Vagina (tissue), 2 donors: ENCODE measurements at regions not wholly inside any gene's neighbourhood (a gene's known extent, or its start where the extent isn't known, plus 50 kb on each side); places are given as distances from the start of the nearest gene placed in this dataset.

Experiments used
- DNase-seq, 2 donors: peaks; one replicate each; pipeline ENCODE4 v3.0.0-alpha.2; 2017; ENCODE audit errors: extremely low spot score in 2 of 2
- H3K27ac ChIP-seq: fragments of 200-600 bp; sonication (generic); one replicate; pipeline ENCODE4 v1.5.1; 2019
- H3K27me3 ChIP-seq: fragments of 200-600 bp; sonication (generic); one replicate; pipeline ENCODE4 v1.5.1; 2019
- H3K36me3 ChIP-seq, 2 donors: fragments of 200-600 bp; sonication (generic); one replicate each; pipeline ENCODE4 v1.5.1; 2017 to 2019
- H3K4me1 ChIP-seq: fragments of 200-600 bp; sonication (generic); one replicate; pipeline ENCODE4 v1.5.1; 2019
- H3K4me3 ChIP-seq, 2 donors: fragments of 200-600 bp; sonication (generic); 1 replicate in 1 of 2; 2 replicates in 1 of 2; pipeline ENCODE4 v1.5.1; 2016 to 2019
- H3K9me3 ChIP-seq: fragments of 200-600 bp; sonication (generic); one replicate; pipeline ENCODE4 v1.5.1; 2019
- POLR2A ChIP-seq, 2 donors: fragments of 450-650 bp; IDR thresholded peaks; one replicate each; pipeline ENCODE4 v1.6.1; 2017; ENCODE audit warnings: antibody characterized with exemption in 2 of 2, mild to moderate bottlenecking in 2 of 2, moderate library complexity in 2 of 2
- POLR2AphosphoS5 ChIP-seq, 2 donors: sonication (generic); formaldehyde crosslinking; IDR thresholded peaks; one replicate each; pipeline ENCODE4 v1.9.0; 2017; ENCODE audit warnings: antibody characterized with exemption in 2 of 2, mild to moderate bottlenecking in 2 of 2, low read depth in 1 of 2; ENCODE audit not compliant: insufficient read depth in 1 of 2
- intact Hi-C: fragments of 100-400 bp; cut with DNase I; formaldehyde crosslinking; loops from one replicate; pipeline ENCODE4 v1.15.1; 2023
- TF ChIP-seq, protein P1 (sequence below), 3 experiments: fragments of 450-650 bp in 2 of 3; fragments of 200-600 bp in 1 of 3; sonication (generic) in 1 of 3; IDR thresholded peaks; one replicate each; pipeline ENCODE4 v1.5.1; 2017 to 2019; ENCODE audit warnings: antibody characterized with exemption in 3 of 3, mild to moderate bottlenecking in 2 of 3, moderate library complexity in 2 of 3

DNA sequence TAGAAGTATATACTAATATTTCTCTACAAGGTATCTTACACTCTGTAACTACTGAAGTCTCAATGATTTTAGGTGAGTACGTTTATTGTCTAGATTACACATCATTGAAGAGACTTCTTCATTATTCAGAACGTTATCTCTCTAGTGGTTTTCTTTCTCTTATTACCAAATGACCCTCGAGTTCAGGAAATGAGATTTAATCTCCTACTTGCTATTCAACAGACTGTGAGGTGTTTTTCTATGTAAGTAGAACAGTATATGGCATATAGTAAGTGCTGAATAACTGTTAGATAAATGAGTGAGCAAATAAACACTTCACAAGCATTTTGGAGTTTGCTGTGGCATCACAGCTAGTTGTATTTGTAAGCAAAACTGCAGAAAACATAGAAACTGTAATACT lies 947.2 kb upstream of the SLC39A10 start:
- H3K9me3 ChIP-seq: no peaks in the 10 kb centered on the region
- no peak overlapping the region for H3K27ac ChIP-seq
- no peaks in the 10 kb centered on the region for H3K4me1 ChIP-seq
- intact Hi-C loops: no loop called here
- H3K27me3 ChIP-seq: no peaks in the 10 kb centered on the region
- no peak overlapping the region for H3K4me3 ChIP-seq
- no peak for DNase-seq
- TF ChIP-seq POLR2AphosphoS5 (IDR thresholded peaks at IDR 0.05; ENCODE audit: insufficient read depth in 1 of 2, low read depth in 1 of 2): no peak
- no peaks in the 10 kb centered on the region for H3K36me3 ChIP-seq

DNA sequence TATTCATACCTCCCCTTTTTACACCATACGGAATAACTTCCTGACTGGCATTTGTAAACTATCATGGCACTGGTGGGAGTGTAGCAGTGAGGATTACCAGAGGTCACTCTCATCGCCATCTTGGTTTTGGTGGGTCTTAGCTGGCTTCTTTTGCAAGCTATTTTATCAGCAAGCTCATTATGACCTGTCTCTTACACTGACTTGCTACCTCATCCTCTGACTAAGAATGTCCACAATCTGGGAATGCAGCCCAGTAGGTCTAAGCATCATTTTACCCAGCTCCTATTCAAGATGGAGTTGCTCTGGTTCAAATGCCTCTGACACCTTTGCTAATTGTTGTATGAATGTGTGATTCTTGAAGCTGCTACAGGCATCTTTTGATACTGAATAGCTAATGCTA lies 950.8 kb upstream of the SLC39A10 start:
- no peaks in the 10 kb centered on the region for H3K36me3 ChIP-seq
- no peaks in the 10 kb centered on the region for H3K4me1 ChIP-seq
- no peak overlapping the region for H3K4me3 ChIP-seq
- intact Hi-C loops: no loop called here
- no peaks in the 10 kb centered on the region for H3K27me3 ChIP-seq
- no peak overlapping the region for H3K27ac ChIP-seq
- no peaks in the 10 kb centered on the region for H3K9me3 ChIP-seq
- TF ChIP-seq POLR2AphosphoS5 (IDR thresholded peaks at IDR 0.05; ENCODE audit: insufficient read depth in 1 of 2, low read depth in 1 of 2): no peak
- no peak for DNase-seq

DNA sequence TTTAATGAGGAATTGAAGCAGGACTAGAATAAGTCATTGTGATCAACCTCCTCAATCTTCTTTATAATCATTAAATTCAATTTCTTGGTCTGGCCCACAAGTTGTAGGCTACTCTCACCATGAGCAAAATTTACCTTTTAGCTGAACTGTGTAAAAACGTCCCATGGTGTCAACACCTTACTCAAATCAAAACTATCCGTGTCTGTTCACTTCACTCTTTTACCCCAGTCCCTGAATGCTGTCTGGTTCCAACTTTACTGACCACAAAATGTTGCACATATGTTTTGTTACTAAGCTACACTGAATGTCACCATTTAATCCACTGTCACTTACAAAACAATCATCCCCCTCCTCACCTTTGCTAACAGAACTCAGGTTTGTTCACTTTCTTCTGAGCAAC lies 951.6 kb upstream of the SLC39A10 start:
- Histone ChIP-seq H3K27ac (no peak overlapping the region), H3K9me3 (no peaks in the 10 kb centered on the region), H3K4me3 (no peak overlapping the region), H3K4me1 (no peaks in the 10 kb centered on the region), H3K36me3 (no peaks in the 10 kb centered on the region), H3K27me3 (no peaks in the 10 kb centered on the region)
- intact Hi-C loops: no loop called here
- DNase-seq: no peak
- TF ChIP-seq POLR2AphosphoS5 (IDR thresholded peaks at IDR 0.05; ENCODE audit: insufficient read depth in 1 of 2, low read depth in 1 of 2) (no peak), POLR2A (IDR thresholded peaks at IDR 0.05) (no peak)
- TF ChIP-seq, protein P1, sequence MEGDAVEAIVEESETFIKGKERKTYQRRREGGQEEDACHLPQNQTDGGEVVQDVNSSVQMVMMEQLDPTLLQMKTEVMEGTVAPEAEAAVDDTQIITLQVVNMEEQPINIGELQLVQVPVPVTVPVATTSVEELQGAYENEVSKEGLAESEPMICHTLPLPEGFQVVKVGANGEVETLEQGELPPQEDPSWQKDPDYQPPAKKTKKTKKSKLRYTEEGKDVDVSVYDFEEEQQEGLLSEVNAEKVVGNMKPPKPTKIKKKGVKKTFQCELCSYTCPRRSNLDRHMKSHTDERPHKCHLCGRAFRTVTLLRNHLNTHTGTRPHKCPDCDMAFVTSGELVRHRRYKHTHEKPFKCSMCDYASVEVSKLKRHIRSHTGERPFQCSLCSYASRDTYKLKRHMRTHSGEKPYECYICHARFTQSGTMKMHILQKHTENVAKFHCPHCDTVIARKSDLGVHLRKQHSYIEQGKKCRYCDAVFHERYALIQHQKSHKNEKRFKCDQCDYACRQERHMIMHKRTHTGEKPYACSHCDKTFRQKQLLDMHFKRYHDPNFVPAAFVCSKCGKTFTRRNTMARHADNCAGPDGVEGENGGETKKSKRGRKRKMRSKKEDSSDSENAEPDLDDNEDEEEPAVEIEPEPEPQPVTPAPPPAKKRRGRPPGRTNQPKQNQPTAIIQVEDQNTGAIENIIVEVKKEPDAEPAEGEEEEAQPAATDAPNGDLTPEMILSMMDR (IDR thresholded peaks at IDR 0.05): no peak

DNA sequence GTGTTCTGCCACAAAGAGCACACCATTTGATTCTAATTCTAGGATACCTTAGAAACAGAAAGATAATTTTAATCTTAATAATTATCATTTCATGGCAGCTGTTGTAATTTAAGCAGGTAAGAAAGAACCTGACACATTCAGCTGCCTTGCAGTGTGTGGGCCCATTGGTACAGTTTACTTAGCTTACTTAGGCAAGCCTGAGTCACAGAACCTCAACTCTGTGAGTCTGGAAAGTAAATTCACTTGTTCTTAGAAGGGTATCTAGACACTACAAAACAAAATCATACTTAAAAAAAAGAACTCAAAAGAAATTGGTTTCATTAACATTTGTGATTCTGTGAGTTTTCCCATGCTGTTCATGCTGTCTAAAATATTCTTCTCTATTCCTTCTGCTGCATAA lies 956.3 kb upstream of the SLC39A10 start:
- H3K4me1 ChIP-seq: no peaks in the 10 kb centered on the region
- no peak overlapping the region for H3K27ac ChIP-seq
- intact Hi-C loops: no loop called here
- TF ChIP-seq POLR2AphosphoS5 (IDR thresholded peaks at IDR 0.05; ENCODE audit: insufficient read depth in 1 of 2, low read depth in 1 of 2) (no peak), POLR2A (IDR thresholded peaks at IDR 0.05) (no peak)
- TF ChIP-seq, protein P1 (IDR thresholded peaks at IDR 0.05): no peak
- DNase-seq: no peak
- no peaks in the 10 kb centered on the region for H3K9me3 ChIP-seq
- H3K36me3 ChIP-seq: no peaks in the 10 kb centered on the region
- no peak overlapping the region for H3K4me3 ChIP-seq
- H3K27me3 ChIP-seq: no peaks in the 10 kb centered on the region

DNA sequence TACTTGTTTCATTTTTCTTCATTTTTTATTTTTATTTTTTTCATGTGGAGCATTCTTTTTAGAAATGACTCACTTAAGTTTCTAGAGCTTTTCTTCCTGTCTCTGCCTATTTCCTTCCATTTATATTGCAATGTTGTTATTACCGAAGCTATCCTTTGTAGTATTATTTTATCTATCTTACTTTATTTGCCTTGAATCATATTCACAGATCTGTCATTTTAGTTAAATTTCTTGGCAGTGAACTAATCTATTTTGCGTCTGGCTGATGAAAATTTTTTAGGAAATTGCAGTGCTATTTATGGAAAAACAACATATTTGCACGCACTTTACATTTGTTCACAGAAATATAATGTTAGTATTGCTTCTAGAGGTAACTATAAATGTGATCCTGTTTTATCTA lies 956.9 kb upstream of the SLC39A10 start:
- no peak for DNase-seq
- H3K4me3 ChIP-seq: no peak overlapping the region
- intact Hi-C loops: no loop called here
- no peak for TF ChIP-seq POLR2A (IDR thresholded peaks at IDR 0.05)
- TF ChIP-seq POLR2AphosphoS5 (IDR thresholded peaks at IDR 0.05; ENCODE audit: insufficient read depth in 1 of 2, low read depth in 1 of 2): no peak
- TF ChIP-seq, protein P1 (IDR thresholded peaks at IDR 0.05): no peak
- no peaks in the 10 kb centered on the region for H3K36me3 ChIP-seq
- H3K27ac ChIP-seq: no peak overlapping the region
- no peaks in the 10 kb centered on the region for H3K27me3 ChIP-seq
- no peaks in the 10 kb centered on the region for H3K4me1 ChIP-seq
- no peaks in the 10 kb centered on the region for H3K9me3 ChIP-seq

DNA sequence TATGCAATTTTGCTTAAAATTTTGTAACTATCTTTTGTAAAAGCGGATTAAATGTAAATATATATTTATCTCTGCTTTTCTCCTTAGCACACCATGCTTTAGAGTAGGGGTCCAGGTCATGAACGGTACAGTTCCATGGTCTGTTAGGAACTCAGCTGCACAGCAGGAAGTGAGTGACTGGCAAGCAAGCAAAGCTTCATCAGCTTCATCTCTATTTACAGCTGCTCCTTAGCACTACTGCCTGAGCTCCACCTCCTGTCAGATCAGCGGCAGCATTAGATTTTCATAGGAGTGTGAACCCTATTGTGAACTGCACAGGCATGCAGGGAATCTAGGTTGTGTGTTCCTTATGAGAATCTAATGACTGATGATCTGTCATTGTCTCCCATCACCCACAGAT lies 959.0 kb upstream of the SLC39A10 start:
- Histone ChIP-seq H3K36me3 (no peaks in the 10 kb centered on the region), H3K9me3 (no peaks in the 10 kb centered on the region), H3K4me1 (no peaks in the 10 kb centered on the region), H3K27ac (no peak overlapping the region), H3K4me3 (no peak overlapping the region), H3K27me3 (no peaks in the 10 kb centered on the region)
- intact Hi-C loops: no loop called here
- TF ChIP-seq, protein P1 (IDR thresholded peaks at IDR 0.05): no peak
- no peak for TF ChIP-seq POLR2AphosphoS5 (IDR thresholded peaks at IDR 0.05; ENCODE audit: insufficient read depth in 1 of 2, low read depth in 1 of 2)
- DNase-seq: no peak
